ENCODE measurements at regions not wholly inside any gene's neighbourhood (a gene's known extent, or its start where the extent isn't known, plus 50 kb on each side); places are given as distances from the start of the nearest gene placed in this dataset.

DNA sequence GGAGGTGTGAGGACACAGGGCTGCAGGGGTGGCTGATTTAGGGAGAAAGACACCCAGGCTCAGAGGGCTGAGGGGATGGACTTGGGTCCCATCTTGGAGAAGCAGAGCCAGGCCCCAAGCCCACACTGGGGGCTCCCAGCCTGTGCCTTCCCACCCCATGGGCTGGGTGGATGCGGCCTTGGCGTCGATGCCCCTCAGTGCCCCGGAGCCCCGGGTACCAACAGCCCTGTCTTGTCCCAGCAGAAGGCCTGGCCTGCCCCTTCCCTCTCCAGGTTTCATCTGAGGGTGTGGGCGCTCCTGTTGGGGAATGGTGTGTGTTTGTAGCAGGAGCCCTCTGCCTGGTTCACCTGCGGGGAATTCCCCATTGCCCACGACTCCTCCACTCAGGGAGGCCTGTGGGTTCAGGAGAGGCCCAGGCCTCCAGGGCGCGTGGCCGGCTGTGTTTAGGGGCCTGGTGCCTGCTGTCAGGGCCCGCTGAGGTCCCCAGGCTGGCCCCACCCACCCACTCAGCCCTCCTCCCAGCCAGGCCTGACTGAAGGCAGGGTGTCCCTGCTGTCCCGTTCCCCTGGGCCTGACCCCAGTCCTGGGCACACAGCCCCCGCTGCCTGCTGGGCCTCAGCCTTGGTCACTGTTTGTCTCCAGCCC, 51.1 kb upstream of the BEGAIN start:
- DNase-seq, result no peak

DNA sequence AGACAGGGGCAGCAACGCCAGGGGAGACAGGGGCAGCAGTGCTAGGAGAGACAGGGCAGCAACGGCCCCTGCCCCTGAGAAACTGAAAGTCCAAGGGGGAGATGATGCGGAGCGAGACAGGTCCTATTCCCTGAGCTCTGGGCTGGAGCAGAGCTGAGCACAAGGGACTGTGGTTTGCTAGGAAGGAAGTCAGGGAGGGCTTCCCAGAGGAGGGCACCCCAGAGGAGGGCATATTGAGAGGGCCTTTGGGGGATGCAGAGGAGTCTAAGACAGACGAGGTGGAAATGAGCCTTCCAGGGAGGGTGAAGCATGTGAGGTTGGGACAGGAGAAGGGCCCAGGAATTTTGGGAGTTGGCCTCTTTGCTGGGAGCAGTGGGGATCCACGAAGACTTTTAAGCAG, 52.1 kb upstream of the BEGAIN start:
- no peak for DNase-seq

DNA sequence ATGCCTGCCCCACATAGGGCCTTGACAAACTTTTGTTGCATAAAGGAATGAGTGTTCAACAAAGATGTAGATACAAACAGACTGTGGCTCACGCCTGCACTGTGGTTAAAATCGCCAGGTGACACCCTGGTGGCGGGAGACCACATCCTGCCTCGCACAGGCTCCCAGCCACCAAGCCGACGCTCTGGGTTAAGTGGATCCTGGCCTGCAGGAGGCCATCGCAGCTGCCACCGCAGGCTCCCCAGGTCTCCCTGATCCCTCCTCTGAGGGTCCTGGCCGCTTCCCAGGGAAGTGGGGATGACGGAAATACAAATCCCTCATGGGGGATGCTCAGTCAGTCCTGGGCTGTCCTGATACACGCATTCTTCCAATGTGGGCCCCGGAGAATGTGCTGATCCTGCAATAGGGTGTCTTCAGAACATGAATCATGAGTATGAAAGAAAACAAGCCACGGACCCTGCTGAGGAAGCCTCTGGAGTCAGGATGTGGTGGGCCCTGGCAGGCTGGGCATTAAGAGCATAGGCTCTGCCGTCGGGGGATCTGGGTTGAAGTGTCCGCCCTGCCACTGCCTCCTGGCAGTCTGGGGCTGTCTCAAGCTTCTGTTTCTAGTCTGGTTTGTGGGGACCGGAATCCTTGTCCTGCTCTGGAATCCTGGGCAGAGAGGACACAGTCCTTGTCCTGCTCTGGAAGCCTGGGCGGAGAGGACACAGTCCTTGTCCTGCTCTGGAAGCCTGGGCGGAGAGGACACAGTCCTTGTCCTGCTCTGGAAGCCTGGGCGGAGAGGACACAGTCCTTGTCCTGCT, 53.5 kb upstream of the BEGAIN start:
- peak; percentile 84 for DNase-seq

GRCh38 chr14:100641274-100641860, 54.1 kb upstream of the BEGAIN start:
- no peak for DNase-seq

- no peak for DNase-seq
These were observed 56.2 kb upstream of the BEGAIN start for GRCh38 chr14:100643426-100643825.

- DNase-seq, result no peak
These were observed 57.2 kb upstream of the BEGAIN start for GRCh38 chr14:100644383-100644782.

DNA sequence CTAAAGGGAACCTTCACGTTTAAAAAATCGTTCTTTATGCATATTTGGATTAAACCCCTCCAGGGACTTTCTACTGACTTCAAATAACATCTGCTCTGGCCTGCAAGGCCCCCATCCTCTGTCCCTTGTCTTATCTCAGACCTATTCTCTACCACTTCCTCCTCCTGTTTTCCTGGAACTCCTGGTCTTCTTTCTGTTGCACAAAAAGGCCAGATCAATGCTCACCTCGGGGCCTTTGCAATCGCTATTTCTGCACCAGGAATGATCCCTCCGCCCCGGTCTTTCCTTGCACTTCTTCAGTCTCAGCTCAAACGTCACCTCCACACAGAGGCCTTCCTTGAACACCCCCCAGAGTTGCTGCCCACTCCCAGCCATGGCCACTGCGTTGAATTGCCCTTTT, 57.6 kb upstream of the BEGAIN start:
- no peak for DNase-seq

- DNase-seq, result peak; percentile 95
These were observed 58.2 kb upstream of the BEGAIN start for GRCh38 chr14:100645196-100645981.

DNA sequence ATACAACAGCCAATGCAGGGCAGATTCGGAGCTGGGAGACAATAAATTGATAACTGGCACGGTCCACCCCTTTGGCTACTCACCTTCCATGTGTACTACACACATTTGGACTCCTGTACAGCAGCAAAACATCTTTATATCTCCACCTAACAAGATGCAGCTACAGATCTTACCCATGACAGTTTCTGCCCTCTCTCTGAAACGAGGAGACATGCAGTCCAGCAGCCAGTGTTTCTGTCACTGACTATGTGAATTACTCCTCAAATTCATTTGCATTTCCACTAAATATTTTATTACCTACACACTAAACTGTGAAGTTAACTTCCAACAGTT, 58.7 kb upstream of the BEGAIN start:
- no peak for DNase-seq

GRCh38 chr14:100648474-100649172, 61.4 kb upstream of the BEGAIN start:
- DNase-seq, result no peak

DNA sequence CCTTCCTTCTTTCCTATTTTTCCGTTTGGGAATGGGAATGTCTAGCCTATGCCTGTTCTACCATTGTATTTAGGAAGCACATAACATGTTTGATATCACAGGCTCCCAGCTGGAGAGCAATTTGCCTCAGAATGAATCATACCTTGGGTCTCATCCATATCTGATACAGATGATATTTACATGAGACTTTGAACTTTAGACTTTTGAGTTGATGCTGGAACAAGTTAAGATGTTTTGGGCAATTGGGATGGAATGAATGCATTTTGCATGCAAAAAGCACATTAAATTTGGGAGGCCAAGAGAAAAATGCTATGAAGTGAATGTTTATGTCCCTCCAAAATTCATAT, 61.9 kb upstream of the BEGAIN start:
- DNase-seq, result no peak

- no peak for DNase-seq
These were observed 64.8 kb upstream of the BEGAIN start for GRCh38 chr14:100651999-100652508.

DNA sequence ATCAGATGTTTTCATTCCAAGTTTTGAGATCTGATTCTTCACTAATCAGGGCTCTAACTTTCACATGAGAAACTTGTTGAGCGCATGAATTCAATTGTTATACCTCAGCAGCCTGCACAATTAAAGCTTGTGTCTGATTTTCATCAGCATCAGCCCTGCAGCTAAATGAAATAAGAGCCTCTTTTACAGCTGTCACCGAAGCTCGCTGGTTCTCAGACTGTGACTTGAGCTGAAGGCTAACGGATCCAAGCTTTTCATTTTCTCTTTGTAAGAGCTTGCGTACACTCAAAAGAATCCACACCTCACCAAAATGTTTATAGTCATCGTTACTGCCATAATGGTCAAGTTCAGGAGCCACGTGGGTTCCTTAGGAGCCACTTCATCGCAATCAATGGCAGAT, 65.5 kb upstream of the BEGAIN start:
- DNase-seq, result no peak

- DNase-seq, result peak; percentile 72
These were observed 66.2 kb upstream of the BEGAIN start for GRCh38 chr14:100653409-100653808.

DNA sequence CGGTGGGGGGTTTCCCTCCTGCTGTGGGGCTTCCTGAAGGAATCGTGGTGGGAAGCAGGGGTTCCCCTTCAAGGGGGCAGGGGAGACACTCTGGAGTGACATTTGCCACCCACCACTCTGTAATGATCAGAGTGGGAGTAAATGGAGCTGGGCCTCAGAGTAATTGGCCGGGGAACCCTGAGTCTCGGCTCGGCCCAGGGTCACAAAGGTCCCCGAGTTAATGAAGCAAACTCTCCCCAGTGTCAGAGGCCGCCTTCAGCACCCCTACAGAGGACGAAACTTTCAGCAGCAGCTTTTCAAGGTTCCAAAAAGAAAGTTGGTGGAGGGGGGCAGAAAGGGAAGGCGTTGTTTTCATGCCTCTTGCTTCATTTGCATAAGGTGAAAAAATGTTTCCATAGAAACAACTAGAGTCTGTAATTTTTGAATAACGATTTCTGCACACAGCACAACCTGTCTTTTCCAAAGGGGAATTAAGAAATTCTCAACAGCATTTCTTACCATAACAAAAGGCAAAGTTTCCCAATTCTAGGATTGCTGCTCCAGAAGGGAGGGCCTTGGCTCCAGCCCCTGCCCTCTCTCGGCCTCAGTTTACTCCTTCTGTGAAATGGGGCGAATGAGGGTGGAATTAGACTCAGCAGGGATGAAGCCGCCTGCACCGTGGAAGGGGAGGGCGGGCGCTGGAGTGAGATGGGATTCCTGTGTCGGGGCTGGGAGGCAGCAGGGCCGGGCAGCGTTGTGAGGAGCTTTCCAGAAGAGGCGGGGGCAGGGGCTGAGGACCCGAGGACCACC, 67.0 kb upstream of the BEGAIN start:
- no peak for DNase-seq

GRCh38 chr14:100654814-100655740, 67.9 kb upstream of the BEGAIN start:
- peak; percentile 73 for DNase-seq

- no peak for DNase-seq
These were observed 68.5 kb upstream of the BEGAIN start for GRCh38 chr14:100655741-100656085.

- DNase-seq, result no peak
These were observed 69.7 kb upstream of the DLK1 start for GRCh38 chr14:100656996-100657395.

DNA sequence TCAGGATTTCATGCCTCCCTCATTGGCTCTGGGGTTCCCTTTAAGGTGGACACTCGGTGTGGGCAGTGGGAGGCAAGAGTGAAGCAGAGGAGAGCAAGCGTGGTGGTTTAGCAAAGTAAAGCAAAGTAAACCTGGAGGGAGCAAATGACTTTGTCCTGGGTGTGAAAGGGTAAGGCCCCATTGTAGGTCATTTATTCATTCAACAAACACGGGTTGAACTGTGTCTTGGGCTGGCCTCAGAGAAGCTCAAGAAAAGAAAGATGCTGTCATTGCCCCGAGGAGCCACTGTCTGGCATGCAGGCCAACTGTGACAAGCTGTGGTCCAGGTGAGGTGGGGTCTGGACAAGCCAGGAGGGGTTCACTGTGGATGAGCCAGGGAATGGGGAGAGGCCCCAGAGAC, 68.9 kb upstream of the DLK1 start:
- no peak for DNase-seq

GRCh38 chr14:100658181-100658886, 68.4 kb upstream of the DLK1 start:
- DNase-seq, result no peak

Data from activated CD8-positive, alpha-beta memory T cell treated with anti-CD3 and anti-CD28 coated beads, Interleukin-2, amount 50 U/mL, for 48 hours (primary cell).